HL-60 (cell line): ENCODE measurements at regions not wholly inside any gene's neighbourhood (a gene's known extent, or its start where the extent isn't known, plus 50 kb on each side); places are given as distances from the start of the nearest gene placed in this dataset.

ENCODE experiments used
- DNase-seq, 2 experiments: peaks; one replicate each; pipeline ENCODE4 v3.0.0-alpha.2; 2010 to 2020; ENCODE audit warnings: low read depth in 1 of 2, low spot score in 1 of 2
- H3K27ac ChIP-seq: fragments of 250-450 bp; sonication (Bioruptor Pico); replicated peaks from 2 replicates; pipeline ENCODE4 v1.5.1; 2020; ENCODE audit warnings: mild to moderate bottlenecking, moderate library complexity
- H3K27me3 ChIP-seq: fragments of 250-450 bp; sonication (Bioruptor Pico); 2 replicates; pipeline ENCODE4 v1.5.1; 2021; ENCODE audit warnings: mild to moderate bottlenecking, moderate library complexity; ENCODE audit not compliant: insufficient read depth, poor library complexity, severe bottlenecking
- H3K4me3 ChIP-seq: replicated peaks from 2 replicates; pipeline ENCODE4 v1.5.1; 2011; ENCODE audit warnings: mild to moderate bottlenecking, control low read depth, low read length; ENCODE audit not compliant: insufficient read depth
- CTCF ChIP-seq: IDR thresholded peaks from one replicate; pipeline ENCODE4 v1.5.1; 2011; ENCODE audit warnings: low read length, control low read depth, inconsistent platforms; ENCODE audit not compliant: insufficient read depth
- GABPA ChIP-seq: IDR thresholded peaks from 2 replicates; pipeline ENCODE4 v1.6.1; 2012; ENCODE audit warnings: low read depth
- POLR2AphosphoS5 ChIP-seq: IDR thresholded peaks from 2 replicates; pipeline ENCODE4 v1.6.1; 2012; ENCODE audit warnings: low read depth
- REST ChIP-seq: IDR thresholded peaks from 2 replicates; pipeline ENCODE4 v1.6.1; 2012; ENCODE audit warnings: low read depth; ENCODE audit not compliant: insufficient replicate concordance
- SPI1 ChIP-seq: IDR thresholded peaks from 2 replicates; pipeline ENCODE4 v1.6.1; 2012; ENCODE audit warnings: low read depth, mild to moderate bottlenecking, borderline replicate concordance

- DNase-seq, result no peak
Observed at GRCh38 chr15:47824147-47824546, 106.8 kb downstream of the SEMA6D start.

GRCh38 chr15:47829667-47830066 lies 112.4 kb downstream of the SEMA6D start:
- Histone ChIP-seq H3K4me3 (no peak overlapping the region), H3K27ac (no peak overlapping the region), H3K27me3 (peaks cover 4% of the 10 kb centered on the region)
- TF ChIP-seq GABPA (no peak), SPI1 (no peak), REST (no peak), CTCF (no peak), POLR2AphosphoS5 (no peak)
- DNase-seq, result no peak

More at GRCh38 chr15:47824147-47824546, 106.8 kb downstream of the SEMA6D start:
- no peak overlapping the region for H3K27ac ChIP-seq
- H3K4me3 ChIP-seq, result no peak overlapping the region
- peaks cover 4% of the 10 kb centered on the region for H3K27me3 ChIP-seq
- TF ChIP-seq POLR2AphosphoS5 (no peak), GABPA (no peak), CTCF (no peak), REST (no peak), SPI1 (no peak)

- no peaks in the 10 kb centered on the region for H3K27me3 ChIP-seq
- no peak for TF ChIP-seq REST
- TF ChIP-seq CTCF, result no peak
- TF ChIP-seq POLR2AphosphoS5, result no peak
- no peak for TF ChIP-seq GABPA
- no peak for TF ChIP-seq SPI1
- H3K4me3 ChIP-seq, result no peak overlapping the region
- DNase-seq, result no peak
- H3K27ac ChIP-seq, result no peak overlapping the region
Observed at GRCh38 chr15:47834093-47834492, 116.8 kb downstream of the SEMA6D start.
